ENCODE measurements at regions not wholly inside any gene's neighbourhood (a gene's known extent, or its start where the extent isn't known, plus 50 kb on each side); places are given as distances from the start of the nearest gene placed in this dataset.

GRCh38 chrX:9183481-9183880 is 149.6 kb upstream of the FAM9B start (continued):
- TF ChIP-seq CHD7 (IDR thresholded peaks at IDR 0.05; ENCODE audit: insufficient replicate concordance, low read length): no peak
- TF ChIP-seq FOSL1 (IDR thresholded peaks at IDR 0.05; ENCODE audit: insufficient read depth, low read depth, low read length): no peak
- TF ChIP-seq E2F6 (IDR thresholded peaks at IDR 0.05): no peak
